B cell (primary cell): ENCODE measurements at regions not wholly inside any gene's neighbourhood (a gene's known extent, or its start where the extent isn't known, plus 50 kb on each side); places are given as distances from the start of the nearest gene placed in this dataset.

ENCODE experiments used
- EZH2 ChIP-seq: IDR thresholded peaks from 2 replicates; pipeline ENCODE4 v1.6.1; 2012; ENCODE audit warnings: borderline replicate concordance, low read depth, mild to moderate bottlenecking, moderate library complexity, low read length; ENCODE audit not compliant: insufficient read depth, poor library complexity, severe bottlenecking
- TF ChIP-seq, protein P1 (sequence below): fragments of 200-600 bp; IDR thresholded peaks from one replicate; pipeline ENCODE4 v1.8.0; 2022; ENCODE audit warnings: antibody characterized with exemption, mild to moderate bottlenecking

DNA sequence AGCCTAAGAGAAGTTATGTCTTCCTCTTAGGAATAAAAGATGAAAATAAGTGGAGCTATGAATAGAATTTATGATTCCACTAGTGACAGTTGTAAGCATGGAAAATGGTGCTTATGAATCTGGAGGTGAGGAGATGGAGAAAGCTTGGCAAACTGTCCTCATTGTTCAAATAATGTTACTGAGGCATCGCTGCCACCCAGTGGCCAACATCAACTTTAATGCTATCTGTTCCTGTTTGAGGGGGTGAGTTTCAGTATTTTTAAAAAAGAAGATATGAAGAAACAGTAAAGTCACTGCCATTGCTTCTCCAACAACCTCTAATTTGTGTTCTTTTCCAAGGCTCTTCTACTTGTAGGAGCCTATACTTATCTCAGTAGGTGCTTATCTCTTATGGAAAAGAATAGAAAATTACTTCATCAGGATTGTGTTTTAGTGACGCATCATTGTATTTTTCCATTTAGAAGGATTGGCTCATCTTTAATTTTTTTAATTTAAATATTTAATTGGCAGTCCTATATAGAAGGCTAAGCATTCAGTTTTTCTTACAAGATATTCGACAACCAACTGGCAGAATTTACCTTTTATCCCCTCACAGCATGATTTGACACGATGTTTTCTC, 260.4 kb upstream of the P2RY1 start:
- TF ChIP-seq, protein P1, sequence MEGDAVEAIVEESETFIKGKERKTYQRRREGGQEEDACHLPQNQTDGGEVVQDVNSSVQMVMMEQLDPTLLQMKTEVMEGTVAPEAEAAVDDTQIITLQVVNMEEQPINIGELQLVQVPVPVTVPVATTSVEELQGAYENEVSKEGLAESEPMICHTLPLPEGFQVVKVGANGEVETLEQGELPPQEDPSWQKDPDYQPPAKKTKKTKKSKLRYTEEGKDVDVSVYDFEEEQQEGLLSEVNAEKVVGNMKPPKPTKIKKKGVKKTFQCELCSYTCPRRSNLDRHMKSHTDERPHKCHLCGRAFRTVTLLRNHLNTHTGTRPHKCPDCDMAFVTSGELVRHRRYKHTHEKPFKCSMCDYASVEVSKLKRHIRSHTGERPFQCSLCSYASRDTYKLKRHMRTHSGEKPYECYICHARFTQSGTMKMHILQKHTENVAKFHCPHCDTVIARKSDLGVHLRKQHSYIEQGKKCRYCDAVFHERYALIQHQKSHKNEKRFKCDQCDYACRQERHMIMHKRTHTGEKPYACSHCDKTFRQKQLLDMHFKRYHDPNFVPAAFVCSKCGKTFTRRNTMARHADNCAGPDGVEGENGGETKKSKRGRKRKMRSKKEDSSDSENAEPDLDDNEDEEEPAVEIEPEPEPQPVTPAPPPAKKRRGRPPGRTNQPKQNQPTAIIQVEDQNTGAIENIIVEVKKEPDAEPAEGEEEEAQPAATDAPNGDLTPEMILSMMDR, result peak; percentile 74
- no peak for TF ChIP-seq EZH2
